ENCODE measurements at regions not wholly inside any gene's neighbourhood (a gene's known extent, or its start where the extent isn't known, plus 50 kb on each side); places are given as distances from the start of the nearest gene placed in this dataset.

DNA sequence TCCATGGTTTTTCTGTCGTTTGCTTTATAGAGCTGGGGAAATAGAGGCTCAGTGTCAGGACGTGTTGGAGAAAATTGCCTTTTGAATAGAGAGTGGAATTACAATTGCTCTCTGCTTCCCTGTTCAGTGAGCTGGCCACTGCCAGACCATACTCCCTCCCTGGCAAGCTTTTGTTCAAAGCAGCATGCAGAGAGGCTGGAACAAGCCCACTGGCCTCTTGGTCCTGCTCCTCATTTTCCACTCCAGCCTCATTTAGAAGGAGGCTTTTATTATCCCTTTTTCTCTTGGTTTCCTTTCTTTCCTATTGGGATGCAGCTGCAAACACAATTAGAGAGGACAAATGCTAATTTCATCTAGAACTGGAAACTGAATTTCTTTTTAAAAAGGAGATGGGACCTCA, 302.2 kb upstream of the PODXL start:
- TF ChIP-seq CTCF (conservative IDR thresholded peaks at IDR 0.05; ENCODE audit: low read depth, low read length) (no peak), RFX5 (IDR thresholded peaks at IDR 0.05; ENCODE audit: low read depth, low read length) (no peak), POLR2A (IDR thresholded peaks at IDR 0.05; ENCODE audit: low read depth, low read length) (no peak), RCOR1 (IDR thresholded peaks at IDR 0.05; ENCODE audit: insufficient replicate concordance, low read length) (no peak), SMC3 (IDR thresholded peaks at IDR 0.05; ENCODE audit: low read depth, low read length) (no peak), RAD21 (IDR thresholded peaks at IDR 0.05; ENCODE audit: low read length) (no peak), BHLHE40 (IDR thresholded peaks at IDR 0.05; ENCODE audit: low read depth, low read length) (no peak), MAZ (IDR thresholded peaks at IDR 0.05; ENCODE audit: borderline replicate concordance, low read depth, low read length) (no peak), MAFK (IDR thresholded peaks at IDR 0.05; ENCODE audit: low read depth, low read length) (no peak), NFE2L2 (IDR thresholded peaks at IDR 0.05; ENCODE audit: low read depth, low read length) (no peak), FOS (IDR thresholded peaks at IDR 0.05; ENCODE audit: low read depth, low read length) (no peak)
- TF ChIP-seq, protein P1, sequence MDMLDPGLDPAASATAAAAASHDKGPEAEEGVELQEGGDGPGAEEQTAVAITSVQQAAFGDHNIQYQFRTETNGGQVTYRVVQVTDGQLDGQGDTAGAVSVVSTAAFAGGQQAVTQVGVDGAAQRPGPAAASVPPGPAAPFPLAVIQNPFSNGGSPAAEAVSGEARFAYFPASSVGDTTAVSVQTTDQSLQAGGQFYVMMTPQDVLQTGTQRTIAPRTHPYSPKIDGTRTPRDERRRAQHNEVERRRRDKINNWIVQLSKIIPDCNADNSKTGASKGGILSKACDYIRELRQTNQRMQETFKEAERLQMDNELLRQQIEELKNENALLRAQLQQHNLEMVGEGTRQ (IDR thresholded peaks at IDR 0.05; ENCODE audit: low read depth, low read length), result no peak

Data from IMR-90 (cell line).